Omental fat pad (tissue), 3 donors: ENCODE measurements at regions not wholly inside any gene's neighbourhood (a gene's known extent, or its start where the extent isn't known, plus 50 kb on each side); places are given as distances from the start of the nearest gene placed in this dataset.

Source experiments
- ATAC-seq: fragments of 150-250 bp; one replicate; pipeline ENCODE4 v1.9.1; 2016; ENCODE audit warnings: mild to moderate bottlenecking, moderate library complexity; ENCODE audit not compliant: low FRiP score
- DNase-seq: peaks from one replicate; pipeline ENCODE4 v3.0.0-alpha.2; 2019; ENCODE audit warnings: low spot score
- CTCF ChIP-seq, 3 donors: fragments of 450-650 bp; IDR thresholded peaks; one replicate each; pipeline ENCODE4 v1.5.1; 2016 to 2017; ENCODE audit warnings: antibody characterized with exemption in 3 of 3, mild to moderate bottlenecking in 3 of 3, moderate library complexity in 2 of 3

- no peak for DNase-seq
- ATAC-seq: no peak
- TF ChIP-seq CTCF (IDR thresholded peaks at IDR 0.05): no peak
Observed at GRCh38 chr15:66644869-66645268, 57.2 kb upstream of the SMAD6 start.

GRCh38 chr15:66646308-66646707, 55.7 kb upstream of the SMAD6 start:
- DNase-seq: no peak
- no peak for ATAC-seq

GRCh38 chr15:66646799-66647198, 55.2 kb upstream of the SMAD6 start:
- no peak for TF ChIP-seq CTCF (IDR thresholded peaks at IDR 0.05)
- DNase-seq: no peak
- no peak for ATAC-seq

More at GRCh38 chr15:66646308-66646707, 55.7 kb upstream of the SMAD6 start:
- no peak for TF ChIP-seq CTCF (IDR thresholded peaks at IDR 0.05)

- DNase-seq (no peak), ATAC-seq (peak; percentile 25)
- TF ChIP-seq CTCF (IDR thresholded peaks at IDR 0.05): no peak
Observed at GRCh38 chr15:66647358-66647757, 54.7 kb upstream of the SMAD6 start.

GRCh38 chr15:66648588-66648987, 53.4 kb upstream of the SMAD6 start:
- no peak for TF ChIP-seq CTCF (IDR thresholded peaks at IDR 0.05)
- DNase-seq (no peak), ATAC-seq (no peak)

GRCh38 chr15:66649235-66649984, 52.6 kb upstream of the SMAD6 start:
- ATAC-seq (no peak), DNase-seq (no peak)
- TF ChIP-seq CTCF (IDR thresholded peaks at IDR 0.05): no peak

GRCh38 chr15:66650433-66650832, 51.6 kb upstream of the SMAD6 start:
- DNase-seq: no peak
- no peak for ATAC-seq
- no peak for TF ChIP-seq CTCF (IDR thresholded peaks at IDR 0.05)
